ENCODE measurements at regions not wholly inside any gene's neighbourhood (a gene's known extent, or its start where the extent isn't known, plus 50 kb on each side); places are given as distances from the start of the nearest gene placed in this dataset.

DNA sequence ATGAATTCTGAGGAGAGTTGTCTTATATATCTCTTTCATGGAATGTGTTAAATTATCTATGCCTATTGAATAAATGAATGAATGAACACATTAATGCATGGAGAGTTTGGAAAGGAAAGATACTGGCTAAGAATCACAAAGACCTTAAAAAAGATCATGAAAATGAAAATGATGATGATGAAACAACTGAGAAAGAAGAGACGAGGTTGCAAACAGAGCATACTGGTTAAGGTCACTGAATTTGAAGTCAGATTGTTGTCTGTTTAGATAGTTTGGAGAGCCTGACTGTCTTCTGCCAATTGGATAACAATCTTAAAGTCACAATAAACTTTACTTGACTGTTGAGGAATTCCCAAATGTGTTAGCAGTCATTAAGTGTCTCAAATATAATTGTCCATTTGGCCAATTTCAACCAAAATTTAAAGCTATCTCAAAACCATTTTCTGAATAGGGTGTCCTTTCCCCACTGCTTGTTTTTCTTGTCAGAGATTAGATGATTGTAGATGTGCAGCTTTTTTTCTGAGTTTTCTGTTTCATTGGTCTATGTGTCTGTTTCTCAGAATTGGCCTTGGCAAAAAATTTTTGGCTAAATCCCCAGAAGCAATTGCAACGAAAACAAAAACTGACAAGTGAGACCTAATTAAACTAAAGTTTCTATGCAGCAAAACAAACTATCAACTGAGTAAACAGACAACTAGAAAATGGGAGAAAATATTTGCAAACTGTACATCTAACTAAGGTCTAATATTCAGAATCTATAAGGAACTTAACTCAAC is 132.2 kb downstream of the PTGER3 start:
- TF ChIP-seq, protein P1, sequence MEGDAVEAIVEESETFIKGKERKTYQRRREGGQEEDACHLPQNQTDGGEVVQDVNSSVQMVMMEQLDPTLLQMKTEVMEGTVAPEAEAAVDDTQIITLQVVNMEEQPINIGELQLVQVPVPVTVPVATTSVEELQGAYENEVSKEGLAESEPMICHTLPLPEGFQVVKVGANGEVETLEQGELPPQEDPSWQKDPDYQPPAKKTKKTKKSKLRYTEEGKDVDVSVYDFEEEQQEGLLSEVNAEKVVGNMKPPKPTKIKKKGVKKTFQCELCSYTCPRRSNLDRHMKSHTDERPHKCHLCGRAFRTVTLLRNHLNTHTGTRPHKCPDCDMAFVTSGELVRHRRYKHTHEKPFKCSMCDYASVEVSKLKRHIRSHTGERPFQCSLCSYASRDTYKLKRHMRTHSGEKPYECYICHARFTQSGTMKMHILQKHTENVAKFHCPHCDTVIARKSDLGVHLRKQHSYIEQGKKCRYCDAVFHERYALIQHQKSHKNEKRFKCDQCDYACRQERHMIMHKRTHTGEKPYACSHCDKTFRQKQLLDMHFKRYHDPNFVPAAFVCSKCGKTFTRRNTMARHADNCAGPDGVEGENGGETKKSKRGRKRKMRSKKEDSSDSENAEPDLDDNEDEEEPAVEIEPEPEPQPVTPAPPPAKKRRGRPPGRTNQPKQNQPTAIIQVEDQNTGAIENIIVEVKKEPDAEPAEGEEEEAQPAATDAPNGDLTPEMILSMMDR (IDR thresholded peaks at IDR 0.05), result no peak
- TF ChIP-seq EP300 (IDR thresholded peaks at IDR 0.05), result no peak
- TF ChIP-seq POLR2A (IDR thresholded peaks at IDR 0.05), result no peak
- no peak for TF ChIP-seq POLR2AphosphoS5 (IDR thresholded peaks at IDR 0.05)

Measured in sigmoid colon (tissue), 4 donors.